ENCODE measurements at regions not wholly inside any gene's neighbourhood (a gene's known extent, or its start where the extent isn't known, plus 50 kb on each side); places are given as distances from the start of the nearest gene placed in this dataset.

DNA sequence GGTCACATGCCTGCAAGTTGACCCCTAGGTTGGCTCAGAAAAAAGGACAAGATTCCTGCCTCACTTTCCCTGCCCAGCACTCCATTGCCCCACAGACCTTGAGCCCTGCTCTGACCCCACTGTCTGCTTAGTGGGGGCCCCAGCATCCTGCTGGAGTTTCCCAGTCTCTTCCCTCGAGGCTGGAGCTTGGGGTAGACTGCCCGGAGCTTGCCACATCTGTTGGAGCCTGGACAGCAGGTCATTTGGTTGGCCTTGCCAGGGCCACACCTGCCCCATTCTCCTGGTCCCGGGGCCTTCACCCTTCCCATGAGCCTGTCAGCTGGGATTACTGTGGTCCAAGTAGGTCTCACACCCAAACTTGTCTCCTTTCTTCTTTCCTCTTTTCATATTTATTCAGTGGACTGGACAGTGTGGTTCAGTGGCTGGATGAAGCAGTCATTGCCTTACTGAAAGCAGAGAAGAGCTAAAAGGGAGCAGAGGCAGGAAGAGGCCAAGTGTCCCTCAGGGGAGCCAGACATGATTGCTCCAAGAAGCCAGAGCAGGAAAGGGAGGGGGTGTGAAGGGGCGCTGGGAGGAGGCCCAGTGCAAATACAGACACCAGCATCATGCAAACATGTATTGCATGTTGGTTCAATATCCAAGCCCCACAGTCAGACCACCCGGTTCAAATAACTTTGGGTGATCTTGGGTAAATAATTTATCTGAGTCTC is 56.2 kb upstream of the CACUL1 start:
- H3K4me3 ChIP-seq (ENCODE audit: control insufficient read depth in 2 of 3, extremely low read depth in 1 of 3, insufficient read depth in 2 of 3, low read depth in 1 of 3, low read length in 3 of 3) = no peak overlapping the region

DNA sequence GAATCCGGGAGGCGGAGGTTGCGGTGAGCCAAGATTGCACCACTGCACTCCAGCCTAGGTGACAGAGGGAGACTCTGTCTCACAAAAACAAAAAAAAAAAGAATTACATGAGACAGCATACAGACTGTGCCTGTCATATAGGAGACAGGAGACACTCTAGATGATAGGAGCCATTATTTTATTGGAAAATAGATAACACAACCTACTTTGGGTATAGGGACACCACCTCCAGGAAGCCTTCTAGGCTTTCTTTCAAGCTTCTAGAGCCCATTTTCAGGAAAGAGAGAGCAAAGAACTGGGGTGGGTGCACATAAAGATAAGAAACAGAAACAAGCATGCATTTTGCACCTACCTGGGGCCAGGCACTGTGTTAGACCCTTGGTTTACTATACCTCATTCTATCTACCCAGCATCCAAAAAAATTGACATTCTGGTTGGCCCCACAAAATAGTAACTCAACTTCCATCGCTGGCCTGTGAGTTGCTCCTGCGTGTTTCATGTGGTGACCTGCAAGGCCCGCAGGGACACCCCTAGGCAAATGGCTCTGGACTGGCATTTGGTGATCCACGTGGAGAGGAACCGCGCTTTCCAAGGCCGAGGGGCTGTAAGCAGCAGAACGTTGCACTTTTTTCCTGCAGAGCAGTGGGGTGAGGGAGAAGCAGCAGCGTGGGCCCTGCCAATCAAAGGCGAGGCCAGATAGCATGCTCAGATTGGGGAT is 57.1 kb upstream of the CACUL1 start:
- DNase-seq (ENCODE audit: low read depth, low spot score) (no peak), FAIRE-seq (no peak)
- peaks cover 7% of the 10 kb centered on the region for H3K27me3 ChIP-seq (ENCODE audit: control insufficient read depth, extremely low read depth, insufficient read depth, low read length)
- no peak overlapping the region for H3K4me3 ChIP-seq (ENCODE audit: control insufficient read depth in 2 of 3, extremely low read depth in 1 of 3, insufficient read depth in 2 of 3, low read depth in 1 of 3, low read length in 3 of 3)
- no peaks in the 10 kb centered on the region for H3K4me1 ChIP-seq (ENCODE audit: control insufficient read depth, extremely low read depth, insufficient read depth, low read length)
- H3K9ac ChIP-seq (ENCODE audit: control insufficient read depth, extremely low read depth, insufficient read depth, low read length) = no peak overlapping the region
- H4K20me1 ChIP-seq (ENCODE audit: control insufficient read depth, extremely low read depth, insufficient read depth, low read length) = no peaks in the 10 kb centered on the region
- TF ChIP-seq EZH2 (IDR thresholded peaks at IDR 0.05; ENCODE audit: low read length) (no peak), CTCF (optimal IDR thresholded peaks at IDR 0.05 in 1 of 3, IDR thresholded peaks at IDR 0.05 in 1 of 3, conservative IDR thresholded peaks at IDR 0.05 in 1 of 3; ENCODE audit: extremely low read depth in 1 of 3, insufficient read depth in 2 of 3, low read length in 3 of 3) (no peak)
- H3K9me3 ChIP-seq (ENCODE audit: control insufficient read depth, low read depth, low read length) = no peaks in the 10 kb centered on the region
- no peaks in the 10 kb centered on the region for H3K9me1 ChIP-seq (ENCODE audit: control insufficient read depth, extremely low read depth, insufficient read depth, low read length)
- no peaks in the 10 kb centered on the region for H3K79me2 ChIP-seq (ENCODE audit: control insufficient read depth, insufficient read depth, low read length)
- no peak overlapping the region for H3K27ac ChIP-seq (ENCODE audit: control insufficient read depth, insufficient read depth, low read length)
- H2AFZ ChIP-seq (ENCODE audit: control insufficient read depth, low read length) = no peak overlapping the region
- dilution Hi-C loops (cut with MboI; ENCODE audit: extremely low pct_ligation_motif_present, low sequenced_read_pairs) = no loop called here
- no peak overlapping the region for H3K4me2 ChIP-seq (ENCODE audit: control insufficient read depth, extremely low read depth, insufficient read depth, low read depth, low read length)
- H3K36me3 ChIP-seq (ENCODE audit: control insufficient read depth in 2 of 2, extremely low read depth in 1 of 2, insufficient read depth in 2 of 2, low read length in 2 of 2) = no peaks in the 10 kb centered on the region

More for the DNA sequence above, 56.2 kb upstream of the CACUL1 start:
- no peaks in the 10 kb centered on the region for H3K79me2 ChIP-seq (ENCODE audit: control insufficient read depth, insufficient read depth, low read length)
- no peak for FAIRE-seq
- TF ChIP-seq EZH2 (IDR thresholded peaks at IDR 0.05; ENCODE audit: low read length) (no peak), CTCF (optimal IDR thresholded peaks at IDR 0.05 in 1 of 3, IDR thresholded peaks at IDR 0.05 in 1 of 3, conservative IDR thresholded peaks at IDR 0.05 in 1 of 3; ENCODE audit: extremely low read depth in 1 of 3, insufficient read depth in 2 of 3, low read length in 3 of 3) (no peak)
- H3K36me3 ChIP-seq (ENCODE audit: control insufficient read depth in 2 of 2, extremely low read depth in 1 of 2, insufficient read depth in 2 of 2, low read length in 2 of 2) = no peaks in the 10 kb centered on the region
- no peaks in the 10 kb centered on the region for H3K4me1 ChIP-seq (ENCODE audit: control insufficient read depth, extremely low read depth, insufficient read depth, low read length)
- no peak overlapping the region for H3K4me2 ChIP-seq (ENCODE audit: control insufficient read depth, extremely low read depth, insufficient read depth, low read depth, low read length)
- no peaks in the 10 kb centered on the region for H3K27me3 ChIP-seq (ENCODE audit: control insufficient read depth, extremely low read depth, insufficient read depth, low read length)
- H3K27ac ChIP-seq (ENCODE audit: control insufficient read depth, insufficient read depth, low read length) = no peak overlapping the region
- H4K20me1 ChIP-seq (ENCODE audit: control insufficient read depth, extremely low read depth, insufficient read depth, low read length) = no peaks in the 10 kb centered on the region
- no peaks in the 10 kb centered on the region for H3K9me3 ChIP-seq (ENCODE audit: control insufficient read depth, low read depth, low read length)
- no peak for DNase-seq (ENCODE audit: low read depth, low spot score)
- H3K9ac ChIP-seq (ENCODE audit: control insufficient read depth, extremely low read depth, insufficient read depth, low read length) = no peak overlapping the region
- H3K9me1 ChIP-seq (ENCODE audit: control insufficient read depth, extremely low read depth, insufficient read depth, low read length) = no peaks in the 10 kb centered on the region
- dilution Hi-C loops (cut with MboI; ENCODE audit: extremely low pct_ligation_motif_present, low sequenced_read_pairs) = no loop called here
- H2AFZ ChIP-seq (ENCODE audit: control insufficient read depth, low read length) = no peak overlapping the region

Measured in keratinocyte (primary cell).